ENCODE measurements at regions not wholly inside any gene's neighbourhood (a gene's known extent, or its start where the extent isn't known, plus 50 kb on each side); places are given as distances from the start of the nearest gene placed in this dataset.
A peak's percentile ranks its signal among the peaks of the same experiment; 100 is the strongest.

GRCh38 chr10:113443141-113443925, 109.5 kb upstream of the HABP2 start:
- H3K4me1 ChIP-seq (ENCODE audit: control insufficient read depth, insufficient read depth, low read length), result peaks cover 6% of the 10 kb centered on the region
- 87% methylated on average over 3 of the region's 3 CpGs; no CpG with 5 or more reads in 1 of the 2 experiments for WGBS, 2 experiments (ENCODE audit: insufficient coverage in 1 of 2, insufficient read length in 1 of 2)
- Mint-ChIP-seq H3K27ac (no peak overlapping the region), H3K4me3 (no peak overlapping the region), H3K36me3 (ENCODE audit: low read depth) (no peaks in the 10 kb centered on the region), H3K27me3 (ENCODE audit: insufficient read depth) (peaks cover 6% of the 10 kb centered on the region), H3K4me1 (peaks cover 4% of the 10 kb centered on the region), H3K9me3 (no peaks in the 10 kb centered on the region)
- H3K9ac ChIP-seq (ENCODE audit: extremely low read depth, low read length, poor library complexity, severe bottlenecking), result no peak overlapping the region
- H3K27me3 ChIP-seq (ENCODE audit: control insufficient read depth, insufficient read depth, low read length, poor library complexity, severe bottlenecking), result no peaks in the 10 kb centered on the region
- no peak for DNase-seq
- TF ChIP-seq CTCF (conservative IDR thresholded peaks at IDR 0.05), result no peak
- H3K4me3 ChIP-seq (ENCODE audit: low read length), result no peak overlapping the region
- H3K36me3 ChIP-seq (ENCODE audit: control insufficient read depth, insufficient read depth, low read length), result no peaks in the 10 kb centered on the region
- H3K27ac ChIP-seq (ENCODE audit: low read depth, low read length), result no peak overlapping the region
- no peaks in the 10 kb centered on the region for H3K9me3 ChIP-seq (ENCODE audit: control insufficient read depth, low read length)

- H3K4me3 Mint-ChIP-seq, result no peak overlapping the region
- WGBS, 2 experiments (ENCODE audit: insufficient coverage in 1 of 2, insufficient read length in 1 of 2), result 88 to 90% methylated on average over 3 of the region's 3 CpGs
- no peak overlapping the region for H3K27ac ChIP-seq (ENCODE audit: low read depth, low read length)
- peaks cover 6% of the 10 kb centered on the region for H3K4me1 ChIP-seq (ENCODE audit: control insufficient read depth, insufficient read depth, low read length)
- peaks cover 4% of the 10 kb centered on the region for H3K4me1 Mint-ChIP-seq
- no peaks in the 10 kb centered on the region for H3K36me3 ChIP-seq (ENCODE audit: control insufficient read depth, insufficient read depth, low read length)
- peaks cover 16% of the 10 kb centered on the region for H3K27me3 Mint-ChIP-seq (ENCODE audit: insufficient read depth)
- no peaks in the 10 kb centered on the region for H3K36me3 Mint-ChIP-seq (ENCODE audit: low read depth)
- no peaks in the 10 kb centered on the region for H3K9me3 ChIP-seq (ENCODE audit: control insufficient read depth, low read length)
- DNase-seq, result no peak
- peak overlapping the region; percentile 14 for H3K27ac Mint-ChIP-seq
- H3K27me3 ChIP-seq (ENCODE audit: control insufficient read depth, insufficient read depth, low read length, poor library complexity, severe bottlenecking), result peaks cover 8% of the 10 kb centered on the region
- no peak overlapping the region for H3K4me3 ChIP-seq (ENCODE audit: low read length)
- no peak overlapping the region for H3K9ac ChIP-seq (ENCODE audit: extremely low read depth, low read length, poor library complexity, severe bottlenecking)
- TF ChIP-seq CTCF (conservative IDR thresholded peaks at IDR 0.05), result no peak
- no peaks in the 10 kb centered on the region for H3K9me3 Mint-ChIP-seq
Measured at GRCh38 chr10:113444766-113445365, 108.0 kb upstream of the HABP2 start.

- Histone ChIP-seq H3K27ac (ENCODE audit: low read depth, low read length) (no peak overlapping the region), H3K9me3 (ENCODE audit: control insufficient read depth, low read length) (no peaks in the 10 kb centered on the region), H3K36me3 (ENCODE audit: control insufficient read depth, insufficient read depth, low read length) (no peaks in the 10 kb centered on the region), H3K4me3 (ENCODE audit: low read length) (no peak overlapping the region), H3K4me1 (ENCODE audit: control insufficient read depth, insufficient read depth, low read length) (peaks cover 6% of the 10 kb centered on the region), H3K27me3 (ENCODE audit: control insufficient read depth, insufficient read depth, low read length, poor library complexity, severe bottlenecking) (peaks cover 9% of the 10 kb centered on the region), H3K9ac (ENCODE audit: extremely low read depth, low read length, poor library complexity, severe bottlenecking) (no peak overlapping the region)
- Mint-ChIP-seq H3K36me3 (ENCODE audit: low read depth) (no peaks in the 10 kb centered on the region), H3K9me3 (no peaks in the 10 kb centered on the region), H3K4me1 (peaks cover 4% of the 10 kb centered on the region), H3K4me3 (no peak overlapping the region), H3K27ac (no peak overlapping the region), H3K27me3 (ENCODE audit: insufficient read depth) (peaks cover 17% of the 10 kb centered on the region)
- no peak for DNase-seq
- 81 to 93% methylated on average over 4 to 5 of the region's 5 CpGs for WGBS, 2 experiments (ENCODE audit: insufficient coverage in 1 of 2, insufficient read length in 1 of 2)
- TF ChIP-seq CTCF (conservative IDR thresholded peaks at IDR 0.05), result no peak
Measured at GRCh38 chr10:113445736-113446135, 107.1 kb upstream of the HABP2 start.
